Neutrophil (primary cell): ENCODE measurements at regions not wholly inside any gene's neighbourhood (a gene's known extent, or its start where the extent isn't known, plus 50 kb on each side); places are given as distances from the start of the nearest gene placed in this dataset.
"Not testable (repeated sequence)": the region's sequence is repeated elsewhere in the genome, so short reads cannot be mapped to it uniquely, and the experiment has no call there.

Experiments
- H3K27ac ChIP-seq: fragments of 200-600 bp; sonication (generic); 2 replicates; pipeline ENCODE4 v1.5.1; 2016; ENCODE audit warnings: mild to moderate bottlenecking, moderate library complexity
- H3K27me3 ChIP-seq: fragments of 200-600 bp; sonication (generic); 2 replicates; pipeline ENCODE4 v1.6.0; 2016; ENCODE audit warnings: mild to moderate bottlenecking
- H3K36me3 ChIP-seq: fragments of 200-600 bp; sonication (generic); 2 replicates; pipeline ENCODE4 v1.5.1; 2017
- H3K4me1 ChIP-seq, 2 experiments: fragments of 200-600 bp in 1 of 2; sonication (generic) in 1 of 2; 1 replicate in 1 of 2; 2 replicates in 1 of 2; pipeline versions ENCODE4 v1.5.1 to v1.6.1; 2013 to 2016; ENCODE audit warnings: low read depth in 1 of 2, low read length in 1 of 2, mild to moderate bottlenecking in 1 of 2, moderate library complexity in 1 of 2; ENCODE audit not compliant: control insufficient read depth in 1 of 2, insufficient read depth in 1 of 2
- H3K4me3 ChIP-seq, 2 experiments: fragments of 200-600 bp in 1 of 2; sonication (generic) in 1 of 2; 1 replicate in 1 of 2; 2 replicates in 1 of 2; pipeline ENCODE4 v1.5.1; 2013 to 2016; ENCODE audit warnings: low read depth in 1 of 2, low read length in 1 of 2, mild to moderate bottlenecking in 1 of 2, moderate library complexity in 1 of 2
- H3K9me3 ChIP-seq: fragments of 200-600 bp; sonication (generic); 2 replicates; pipeline ENCODE4 v1.5.1; 2016
- TF ChIP-seq, protein P1 (sequence below): fragments of 200-600 bp; sonication (generic); IDR thresholded peaks from 2 replicates; pipeline ENCODE4 v1.5.1; 2016; ENCODE audit warnings: antibody characterized with exemption

DNA sequence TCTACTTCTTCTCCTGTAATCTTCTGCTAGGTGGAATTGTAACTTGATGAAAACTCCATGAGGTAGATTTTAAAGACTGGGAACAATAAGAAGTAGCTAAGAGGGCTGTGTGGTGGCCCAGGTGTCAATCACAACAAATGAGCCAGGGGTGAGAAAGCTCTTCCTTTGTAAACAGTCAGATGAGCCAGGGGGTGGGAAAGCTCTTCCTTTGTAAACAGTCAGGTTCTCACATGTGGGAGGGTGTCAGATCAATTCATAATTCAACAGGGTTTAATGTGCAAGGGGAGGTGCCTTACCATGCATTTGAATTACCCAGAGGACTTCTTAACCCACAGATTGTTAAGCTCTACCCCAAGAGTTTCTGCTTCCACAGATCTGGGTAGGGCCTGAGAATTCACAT is 312.4 kb upstream of the AUTS2 start:
- no peaks in the 10 kb centered on the region for H3K9me3 ChIP-seq
- H3K27ac ChIP-seq, result no peak overlapping the region
- no peaks in the 10 kb centered on the region for H3K36me3 ChIP-seq
- no peak overlapping the region for H3K4me3 ChIP-seq
- no peaks in the 10 kb centered on the region for H3K27me3 ChIP-seq
- TF ChIP-seq, protein P1, sequence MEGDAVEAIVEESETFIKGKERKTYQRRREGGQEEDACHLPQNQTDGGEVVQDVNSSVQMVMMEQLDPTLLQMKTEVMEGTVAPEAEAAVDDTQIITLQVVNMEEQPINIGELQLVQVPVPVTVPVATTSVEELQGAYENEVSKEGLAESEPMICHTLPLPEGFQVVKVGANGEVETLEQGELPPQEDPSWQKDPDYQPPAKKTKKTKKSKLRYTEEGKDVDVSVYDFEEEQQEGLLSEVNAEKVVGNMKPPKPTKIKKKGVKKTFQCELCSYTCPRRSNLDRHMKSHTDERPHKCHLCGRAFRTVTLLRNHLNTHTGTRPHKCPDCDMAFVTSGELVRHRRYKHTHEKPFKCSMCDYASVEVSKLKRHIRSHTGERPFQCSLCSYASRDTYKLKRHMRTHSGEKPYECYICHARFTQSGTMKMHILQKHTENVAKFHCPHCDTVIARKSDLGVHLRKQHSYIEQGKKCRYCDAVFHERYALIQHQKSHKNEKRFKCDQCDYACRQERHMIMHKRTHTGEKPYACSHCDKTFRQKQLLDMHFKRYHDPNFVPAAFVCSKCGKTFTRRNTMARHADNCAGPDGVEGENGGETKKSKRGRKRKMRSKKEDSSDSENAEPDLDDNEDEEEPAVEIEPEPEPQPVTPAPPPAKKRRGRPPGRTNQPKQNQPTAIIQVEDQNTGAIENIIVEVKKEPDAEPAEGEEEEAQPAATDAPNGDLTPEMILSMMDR, result no peak
- no peaks in the 10 kb centered on the region for H3K4me1 ChIP-seq

DNA sequence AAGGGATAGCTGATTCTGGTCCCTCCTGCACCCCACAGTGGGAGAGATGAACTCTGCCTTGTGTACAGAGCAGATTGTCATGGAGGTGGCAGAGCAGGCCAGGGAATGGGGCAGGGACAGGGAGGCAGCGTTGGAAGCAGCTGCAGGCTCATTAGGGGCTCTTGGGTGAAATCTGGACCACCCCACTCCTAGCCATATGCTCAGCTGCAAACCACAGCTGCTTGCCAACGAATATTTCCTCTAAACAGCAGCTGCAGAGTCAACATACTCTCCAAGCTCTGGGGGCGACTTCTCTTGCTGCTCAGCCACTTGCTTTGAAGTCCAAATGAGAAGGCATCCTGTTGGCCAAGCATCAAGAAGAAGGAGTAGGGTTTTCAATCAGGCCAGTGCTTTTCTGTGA is 302.3 kb upstream of the AUTS2 start:
- TF ChIP-seq, protein P1, result no peak
- Histone ChIP-seq H3K4me3 (no peak overlapping the region), H3K27ac (no peak overlapping the region), H3K9me3 (no peaks in the 10 kb centered on the region), H3K36me3 (no peaks in the 10 kb centered on the region), H3K27me3 (no peaks in the 10 kb centered on the region), H3K4me1 (no peaks in the 10 kb centered on the region)

DNA sequence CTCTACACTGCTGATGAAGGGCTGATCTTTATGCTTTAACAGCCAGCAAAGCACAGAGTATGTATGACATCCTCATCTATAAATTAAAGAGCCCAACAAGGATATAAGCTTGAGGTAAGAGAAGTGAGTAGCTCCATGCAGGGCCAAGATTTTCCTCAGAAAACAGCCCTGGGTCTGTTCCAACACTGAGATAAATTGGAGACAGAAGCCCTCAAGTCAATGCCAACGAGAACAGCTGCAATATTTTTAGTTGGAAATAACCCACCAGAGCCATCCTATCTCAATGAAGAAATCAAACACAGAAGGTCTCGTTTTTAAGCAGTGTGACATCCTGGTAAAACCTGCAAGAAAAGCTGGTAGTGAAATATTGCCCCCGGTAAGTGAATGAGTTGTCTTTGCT is 297.0 kb upstream of the AUTS2 start:
- Histone ChIP-seq H3K36me3 (no peaks in the 10 kb centered on the region), H3K9me3 (no peaks in the 10 kb centered on the region), H3K4me1 (no peaks in the 10 kb centered on the region), H3K27ac (no peak overlapping the region), H3K4me3 (no peak overlapping the region), H3K27me3 (no peaks in the 10 kb centered on the region)
- TF ChIP-seq, protein P1, result no peak

DNA sequence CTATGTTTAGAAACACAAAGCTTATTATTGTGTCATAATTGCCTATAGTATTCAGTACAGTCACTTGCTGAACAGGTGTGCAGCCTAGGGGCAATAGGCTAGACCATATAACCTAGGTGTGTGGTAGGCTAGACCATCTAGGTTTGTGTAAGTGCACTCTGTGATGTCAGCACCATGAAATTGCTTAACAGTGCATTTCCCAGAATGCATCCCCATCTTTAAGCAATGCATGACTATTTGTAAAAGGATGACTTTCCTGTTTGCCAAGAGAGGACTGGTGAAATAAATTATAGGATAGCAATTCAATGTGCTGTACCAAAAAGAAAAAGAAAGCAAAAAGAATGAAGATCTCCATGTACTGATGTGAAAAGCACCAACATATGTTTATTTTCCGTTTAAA is 288.7 kb upstream of the AUTS2 start:
- no peak overlapping the region for H3K4me3 ChIP-seq
- H3K36me3 ChIP-seq, result no peaks in the 10 kb centered on the region
- no peaks in the 10 kb centered on the region for H3K9me3 ChIP-seq
- H3K27me3 ChIP-seq, result no peaks in the 10 kb centered on the region
- H3K27ac ChIP-seq, result no peak overlapping the region
- H3K4me1 ChIP-seq, result no peaks in the 10 kb centered on the region
- TF ChIP-seq, protein P1, result no peak

DNA sequence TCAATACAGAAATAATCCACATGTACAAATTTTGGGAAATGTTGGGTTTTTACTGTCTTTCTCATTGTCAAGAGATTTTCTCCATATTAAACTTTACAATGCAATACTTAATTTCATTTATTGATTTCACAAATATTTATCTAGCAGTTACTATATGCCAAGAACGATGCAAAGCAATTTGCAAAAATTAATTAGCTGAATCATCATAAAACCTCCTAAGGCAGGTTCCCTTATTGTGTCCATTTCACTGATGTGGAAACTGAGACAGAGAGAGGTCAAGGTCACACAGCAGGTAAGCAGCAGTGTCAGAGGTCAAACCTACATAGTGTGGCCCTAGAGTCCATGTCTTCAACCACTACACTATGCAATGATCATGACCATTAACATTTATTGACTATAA is 286.8 kb upstream of the AUTS2 start:
- Histone ChIP-seq H3K36me3 (no peaks in the 10 kb centered on the region), H3K4me3 (no peak overlapping the region), H3K9me3 (no peaks in the 10 kb centered on the region), H3K27ac (no peak overlapping the region), H3K27me3 (no peaks in the 10 kb centered on the region), H3K4me1 (no peaks in the 10 kb centered on the region)
- TF ChIP-seq, protein P1, result no peak

DNA sequence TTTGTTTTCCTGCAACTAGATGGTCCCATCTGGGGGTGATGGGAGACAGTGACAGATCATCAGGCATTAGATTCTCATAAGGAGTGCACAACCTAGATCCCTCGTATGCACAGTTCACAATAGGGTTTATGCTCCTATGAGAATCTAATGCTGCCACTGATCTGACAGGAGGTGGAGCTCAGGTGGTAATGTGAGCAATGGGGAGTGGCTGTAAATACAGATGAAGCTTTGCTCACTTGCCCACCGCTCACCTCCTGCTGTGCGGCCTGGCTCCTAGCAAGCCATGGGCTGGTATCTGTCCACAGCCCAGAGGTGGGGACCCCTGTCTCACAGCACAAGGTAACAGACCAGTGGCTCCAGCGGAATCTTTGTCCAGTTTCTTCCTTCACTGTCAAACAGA is 284.4 kb upstream of the AUTS2 start:
- not testable (repeated sequence) for H3K4me1 ChIP-seq, H3K9me3 ChIP-seq, H3K27ac ChIP-seq, H3K4me3 ChIP-seq, H3K36me3 ChIP-seq, H3K27me3 ChIP-seq
